ENCODE measurements at regions not wholly inside any gene's neighbourhood (a gene's known extent, or its start where the extent isn't known, plus 50 kb on each side); places are given as distances from the start of the nearest gene placed in this dataset.

GRCh38 chr12:47369085-47369484 lies 289.3 kb upstream of the AMIGO2 start:
- TF ChIP-seq OVOL3 (tag by site-specific recombination; IDR thresholded peaks at IDR 0.05) (no peak), ZNF311 (tag by site-specific recombination; IDR thresholded peaks at IDR 0.05; ENCODE audit: borderline replicate concordance) (no peak), CTCF (tag by site-specific recombination; IDR thresholded peaks at IDR 0.05) (no peak), ZNF501 (tag by site-specific recombination; IDR thresholded peaks at IDR 0.05) (no peak), ZBTB10 (tag by site-specific recombination; IDR thresholded peaks at IDR 0.05) (no peak), ZBTB1 (tag by site-specific recombination; IDR thresholded peaks at IDR 0.05) (no peak), ZSCAN5A (tag by site-specific recombination; IDR thresholded peaks at IDR 0.05) (no peak), ZEB2 (tag by site-specific recombination; IDR thresholded peaks at IDR 0.05) (no peak)
